ENCODE measurements at regions not wholly inside any gene's neighbourhood (a gene's known extent, or its start where the extent isn't known, plus 50 kb on each side); places are given as distances from the start of the nearest gene placed in this dataset.

DNA sequence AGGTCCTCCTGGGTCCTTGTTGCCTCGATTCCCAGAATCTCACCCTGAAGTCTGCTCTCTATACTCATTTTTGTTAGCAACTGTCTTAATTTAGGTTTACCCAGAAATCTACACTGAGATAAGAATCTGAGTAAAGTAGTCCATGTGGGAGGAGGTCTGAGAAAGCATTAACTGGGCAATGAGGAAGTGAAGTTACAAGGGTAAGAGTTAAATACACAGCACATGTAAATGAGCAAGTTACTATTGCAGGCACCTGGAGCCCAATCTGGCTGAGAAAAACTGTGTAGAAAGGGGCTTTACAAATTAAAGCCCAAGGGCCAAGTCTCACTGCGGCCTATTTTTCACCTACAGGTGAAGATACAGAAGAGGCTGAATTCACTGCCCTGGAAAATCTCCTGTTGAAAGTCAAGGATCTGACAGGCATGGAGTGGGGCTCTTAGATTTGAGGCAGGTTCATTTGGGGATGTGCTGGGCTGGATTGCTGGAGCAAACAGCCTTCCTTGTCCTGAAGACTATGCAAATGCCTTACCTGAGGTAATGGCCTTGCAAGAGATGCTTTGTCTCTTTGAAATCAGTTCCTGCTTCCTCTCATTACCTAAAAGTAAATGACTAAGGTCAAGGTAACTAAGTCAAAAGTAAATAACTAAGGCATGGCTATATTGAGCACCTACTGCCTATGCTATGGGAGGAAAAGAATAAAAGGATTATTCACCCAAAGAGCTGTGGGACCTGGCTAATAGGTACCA lies 84.4 kb upstream of the DYNAP start:
- no peaks in the 10 kb centered on the region for H3K27me3 Mint-ChIP-seq (ENCODE audit: insufficient read depth)
- intact Hi-C loops (cut with micrococcal nuclease) = no loop called here
- no peaks in the 10 kb centered on the region for H3K36me3 Mint-ChIP-seq (ENCODE audit: low read depth)
- H3K4me1 Mint-ChIP-seq (ENCODE audit: low read depth) = no peaks in the 10 kb centered on the region
- no peak for DNase-seq (ENCODE audit: low spot score)
- no peak overlapping the region for H3K4me3 Mint-ChIP-seq
- H3K27ac Mint-ChIP-seq = no peak overlapping the region
- no peaks in the 10 kb centered on the region for H3K9me3 Mint-ChIP-seq

DNA sequence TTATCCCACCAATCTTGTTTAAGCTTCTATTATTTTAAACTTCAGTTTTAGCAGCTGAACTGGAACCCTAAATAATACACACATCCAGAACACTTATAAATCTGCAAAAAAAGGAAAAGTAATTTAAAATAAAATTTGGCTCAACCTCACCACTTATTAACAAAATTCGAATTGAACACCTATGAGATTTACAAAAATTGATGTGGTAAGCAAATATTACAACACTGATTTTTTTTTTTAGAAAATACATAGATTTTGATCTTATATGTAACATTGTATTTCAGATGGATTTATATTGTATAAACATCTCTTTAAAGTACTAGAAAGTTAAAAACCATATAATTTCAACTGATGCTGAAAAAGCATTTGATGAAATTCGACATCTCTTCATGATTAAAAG lies 81.3 kb upstream of the DYNAP start:
- no peaks in the 10 kb centered on the region for H3K4me1 Mint-ChIP-seq (ENCODE audit: low read depth)

DNA sequence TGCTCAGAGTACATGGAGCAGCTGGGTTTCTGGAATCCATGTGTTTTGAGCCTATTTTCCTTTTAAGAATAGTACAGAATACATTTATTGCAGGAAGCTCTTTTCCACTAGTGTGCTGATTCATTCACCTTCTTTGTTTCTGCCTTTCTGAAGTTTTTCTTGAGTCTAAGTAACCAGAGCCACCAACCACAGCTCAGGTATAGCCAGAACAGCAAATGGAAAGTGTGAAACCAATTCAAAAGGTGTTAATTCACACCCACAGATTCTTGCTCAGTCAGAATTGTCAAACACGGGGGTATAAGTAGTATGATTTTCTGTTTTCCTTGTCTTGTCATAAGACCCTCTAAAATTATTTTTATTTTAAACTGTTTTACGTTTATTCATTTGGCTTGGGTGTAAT lies 75.9 kb upstream of the DYNAP start:
- Mint-ChIP-seq H3K27me3 (ENCODE audit: insufficient read depth) (no peaks in the 10 kb centered on the region), H3K27ac (no peak overlapping the region), H3K36me3 (ENCODE audit: low read depth) (no peaks in the 10 kb centered on the region), H3K4me1 (ENCODE audit: low read depth) (no peaks in the 10 kb centered on the region), H3K9me3 (no peaks in the 10 kb centered on the region), H3K4me3 (no peak overlapping the region)
- intact Hi-C loops (cut with micrococcal nuclease) = no loop called here
- DNase-seq (ENCODE audit: low spot score) = no peak

More for the DNA sequence above, 81.3 kb upstream of the DYNAP start:
- H3K36me3 Mint-ChIP-seq (ENCODE audit: low read depth) = no peaks in the 10 kb centered on the region
- intact Hi-C loops (cut with micrococcal nuclease) = no loop called here
- H3K27me3 Mint-ChIP-seq (ENCODE audit: insufficient read depth) = no peaks in the 10 kb centered on the region
- no peaks in the 10 kb centered on the region for H3K9me3 Mint-ChIP-seq
- no peak overlapping the region for H3K4me3 Mint-ChIP-seq
- H3K27ac Mint-ChIP-seq = no peak overlapping the region
- DNase-seq (ENCODE audit: low spot score) = no peak

DNA sequence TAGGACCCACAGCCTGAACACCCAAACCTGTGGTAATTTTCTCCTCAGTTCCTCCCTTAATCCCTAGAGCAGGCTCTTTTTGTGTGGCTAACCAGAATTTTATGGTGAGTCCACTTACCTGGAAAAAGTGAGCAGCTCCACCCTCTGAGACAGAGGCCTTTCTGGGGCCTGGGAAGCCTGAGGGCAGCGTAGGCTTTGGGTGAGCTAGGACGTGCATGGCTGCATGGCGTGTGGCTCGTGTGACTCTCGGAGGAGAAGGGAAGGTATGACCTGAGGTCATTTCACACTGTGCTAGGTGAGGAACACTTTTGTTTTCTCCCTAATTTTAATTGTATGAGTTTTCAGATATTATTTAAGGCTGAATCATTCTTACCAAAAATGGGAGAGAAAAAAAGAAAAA lies 73.5 kb upstream of the DYNAP start:
- H3K36me3 Mint-ChIP-seq (ENCODE audit: low read depth) = no peaks in the 10 kb centered on the region
- no peak overlapping the region for H3K4me3 Mint-ChIP-seq
- intact Hi-C loops (cut with micrococcal nuclease) = no loop called here
- no peaks in the 10 kb centered on the region for H3K4me1 Mint-ChIP-seq (ENCODE audit: low read depth)
- peaks cover 2% of the 10 kb centered on the region for H3K27me3 Mint-ChIP-seq (ENCODE audit: insufficient read depth)
- DNase-seq (ENCODE audit: low spot score) = no peak
- no peaks in the 10 kb centered on the region for H3K9me3 Mint-ChIP-seq
- no peak overlapping the region for H3K27ac Mint-ChIP-seq

DNA sequence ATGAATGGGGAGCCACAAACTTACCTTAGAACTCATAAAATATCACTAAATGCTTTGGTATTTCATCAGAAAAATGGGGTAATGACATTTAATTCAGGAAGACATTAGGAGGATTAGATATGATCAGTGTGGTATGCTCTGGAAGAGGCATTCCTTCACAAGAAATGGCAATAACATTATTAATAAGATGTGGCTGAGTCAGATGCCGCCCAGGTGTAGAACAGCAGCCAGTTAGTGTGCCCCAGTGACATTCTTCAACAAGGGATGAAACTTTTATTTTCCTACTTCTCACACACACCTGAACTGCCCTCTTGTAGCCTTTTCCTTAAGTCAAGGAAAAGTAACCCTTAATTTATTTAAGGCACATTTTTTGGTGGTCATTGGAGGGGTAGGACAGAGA lies 69.2 kb upstream of the DYNAP start:
- intact Hi-C loops (cut with micrococcal nuclease) = no loop called here
- Mint-ChIP-seq H3K27ac (no peak overlapping the region), H3K27me3 (ENCODE audit: insufficient read depth) (peaks cover 2% of the 10 kb centered on the region), H3K9me3 (no peaks in the 10 kb centered on the region), H3K4me3 (no peak overlapping the region), H3K4me1 (ENCODE audit: low read depth) (no peaks in the 10 kb centered on the region), H3K36me3 (ENCODE audit: low read depth) (no peaks in the 10 kb centered on the region)
- no peak for DNase-seq (ENCODE audit: low spot score)

DNA sequence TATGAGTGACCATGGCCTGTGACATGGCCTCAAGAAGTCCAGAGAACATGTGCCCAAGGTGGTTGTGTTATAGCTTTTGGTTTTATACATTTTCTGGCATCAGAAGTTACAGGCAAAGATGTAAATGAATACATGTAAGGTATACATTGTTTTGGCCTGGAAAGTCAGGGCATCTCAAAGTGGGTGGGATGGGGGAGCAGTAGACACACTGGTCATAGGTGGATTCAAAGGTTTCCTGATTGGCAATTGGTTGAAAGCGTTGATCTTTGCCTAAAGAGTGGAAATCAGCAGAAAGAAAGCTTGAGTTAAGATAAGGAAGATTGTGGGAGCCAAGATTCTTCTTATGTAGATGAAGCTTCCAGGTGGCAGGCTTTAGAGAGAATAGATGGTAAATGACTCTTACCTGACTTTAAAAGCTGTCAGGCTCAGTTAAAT lies 62.1 kb upstream of the DYNAP start:
- H3K27me3 Mint-ChIP-seq (ENCODE audit: insufficient read depth) = no peaks in the 10 kb centered on the region
- intact Hi-C loops (cut with micrococcal nuclease) = no loop called here
- no peaks in the 10 kb centered on the region for H3K9me3 Mint-ChIP-seq
- no peak overlapping the region for H3K27ac Mint-ChIP-seq
- H3K36me3 Mint-ChIP-seq (ENCODE audit: low read depth) = no peaks in the 10 kb centered on the region
- no peaks in the 10 kb centered on the region for H3K4me1 Mint-ChIP-seq (ENCODE audit: low read depth)
- no peak for DNase-seq (ENCODE audit: low spot score)
- no peak overlapping the region for H3K4me3 Mint-ChIP-seq

DNA sequence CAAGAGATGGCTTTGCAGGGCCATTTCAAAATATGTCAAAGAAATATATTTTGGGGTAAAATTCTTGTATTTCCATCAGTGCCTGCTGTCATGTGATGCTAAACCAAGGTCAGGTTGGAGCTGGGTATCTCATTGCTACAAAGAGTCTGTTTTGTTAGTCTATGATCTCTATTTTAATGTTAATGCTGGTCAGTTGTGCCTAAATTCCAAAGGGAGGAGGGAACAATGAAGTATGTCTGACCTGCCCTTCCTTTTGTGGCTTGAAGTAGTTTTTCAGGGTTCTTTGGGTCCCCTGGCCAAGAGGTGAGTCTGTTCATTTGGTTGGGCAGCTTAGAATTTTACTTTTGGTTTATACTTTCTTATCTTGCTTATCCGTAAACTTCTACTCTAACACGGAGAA lies 61.6 kb upstream of the DYNAP start:
- DNase-seq (ENCODE audit: low spot score) = no peak
- no peaks in the 10 kb centered on the region for H3K27me3 Mint-ChIP-seq (ENCODE audit: insufficient read depth)
- intact Hi-C loops (cut with micrococcal nuclease) = no loop called here
- no peak overlapping the region for H3K4me3 Mint-ChIP-seq
- no peaks in the 10 kb centered on the region for H3K36me3 Mint-ChIP-seq (ENCODE audit: low read depth)
- no peaks in the 10 kb centered on the region for H3K4me1 Mint-ChIP-seq (ENCODE audit: low read depth)
- H3K9me3 Mint-ChIP-seq = no peaks in the 10 kb centered on the region
- no peak overlapping the region for H3K27ac Mint-ChIP-seq

DNA sequence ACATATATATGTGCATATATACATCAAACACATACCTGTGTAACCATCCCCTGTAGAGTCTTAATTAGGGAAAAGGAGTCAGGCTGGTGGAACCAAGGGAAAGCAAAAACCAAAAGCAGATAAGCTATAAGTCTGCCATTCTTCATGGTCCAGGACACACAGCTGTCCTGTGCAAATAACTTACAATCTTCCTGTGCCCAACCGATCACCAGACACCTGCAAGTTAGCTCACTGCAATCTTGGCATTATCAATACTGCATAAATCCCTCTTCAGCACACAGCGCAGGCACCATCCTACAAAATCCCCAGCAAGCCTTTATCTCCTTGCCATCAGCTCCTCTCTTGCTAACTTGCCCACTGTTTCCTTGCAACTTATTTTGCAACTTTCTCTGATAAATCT lies 60.8 kb upstream of the DYNAP start:
- no peak for DNase-seq (ENCODE audit: low spot score)
- intact Hi-C loops (cut with micrococcal nuclease) = no loop called here
- Mint-ChIP-seq H3K27me3 (ENCODE audit: insufficient read depth) (no peaks in the 10 kb centered on the region), H3K4me1 (ENCODE audit: low read depth) (no peaks in the 10 kb centered on the region), H3K9me3 (no peaks in the 10 kb centered on the region), H3K36me3 (ENCODE audit: low read depth) (no peaks in the 10 kb centered on the region), H3K4me3 (no peak overlapping the region), H3K27ac (no peak overlapping the region)

DNA sequence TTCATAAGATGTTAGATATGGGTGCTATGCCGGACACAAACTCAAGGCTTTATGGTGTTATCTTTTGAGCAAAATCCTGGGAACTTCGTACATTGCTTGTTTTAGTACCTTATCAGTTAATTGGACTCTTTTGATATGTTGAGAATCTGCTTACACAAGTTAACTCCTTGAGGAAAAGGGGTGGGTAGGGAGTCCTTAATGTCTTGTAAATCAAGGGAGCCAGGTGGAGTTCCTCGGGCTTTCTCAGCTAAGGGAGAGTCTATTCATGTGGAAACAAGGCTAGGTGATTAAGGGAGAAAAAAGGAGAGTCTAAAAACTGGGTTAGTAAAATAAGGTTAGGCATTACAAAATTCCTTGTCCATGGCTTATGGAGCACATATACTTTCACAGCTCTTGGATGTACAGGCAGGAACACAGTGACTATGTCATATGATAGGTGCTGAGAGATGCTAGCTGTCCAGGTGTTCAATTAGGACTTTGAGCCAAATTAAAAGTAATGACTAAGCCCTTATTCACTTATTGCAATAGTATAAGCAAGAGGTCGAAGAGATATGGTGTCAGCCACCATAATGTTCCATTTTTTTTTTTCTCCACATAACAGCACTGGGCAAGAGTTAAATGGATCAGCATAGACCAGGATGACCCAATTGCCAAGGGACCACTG lies 59.5 kb upstream of the DYNAP start:
- DNase-seq (ENCODE audit: low spot score) = no peak
- intact Hi-C loops (cut with micrococcal nuclease) = no loop called here
- Mint-ChIP-seq H3K4me3 (no peak overlapping the region), H3K9me3 (no peaks in the 10 kb centered on the region), H3K36me3 (ENCODE audit: low read depth) (no peaks in the 10 kb centered on the region), H3K4me1 (ENCODE audit: low read depth) (no peaks in the 10 kb centered on the region), H3K27ac (no peak overlapping the region), H3K27me3 (ENCODE audit: insufficient read depth) (no peaks in the 10 kb centered on the region)

DNA sequence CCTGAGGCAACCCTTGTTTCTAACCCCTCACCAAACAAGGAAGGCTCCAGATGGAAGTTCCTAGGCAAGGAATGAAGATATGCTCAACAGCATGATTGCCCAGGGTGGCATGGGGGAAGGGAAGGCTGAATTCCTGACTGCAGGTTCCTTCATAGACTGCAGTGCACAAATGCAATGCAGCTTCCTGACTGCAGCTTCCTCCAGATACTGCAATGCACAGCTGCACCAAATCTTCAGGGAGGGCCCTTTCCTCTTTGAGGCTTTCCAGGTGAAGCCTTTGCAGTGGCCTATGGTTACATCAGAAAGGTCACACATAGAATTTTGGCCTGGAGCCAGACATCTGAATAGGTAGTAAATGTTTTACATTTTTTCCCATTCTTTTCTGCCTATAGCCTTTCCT lies 58.8 kb upstream of the DYNAP start:
- no peaks in the 10 kb centered on the region for H3K4me1 Mint-ChIP-seq (ENCODE audit: low read depth)
- intact Hi-C loops (cut with micrococcal nuclease) = no loop called here
- DNase-seq (ENCODE audit: low spot score) = no peak

DNA sequence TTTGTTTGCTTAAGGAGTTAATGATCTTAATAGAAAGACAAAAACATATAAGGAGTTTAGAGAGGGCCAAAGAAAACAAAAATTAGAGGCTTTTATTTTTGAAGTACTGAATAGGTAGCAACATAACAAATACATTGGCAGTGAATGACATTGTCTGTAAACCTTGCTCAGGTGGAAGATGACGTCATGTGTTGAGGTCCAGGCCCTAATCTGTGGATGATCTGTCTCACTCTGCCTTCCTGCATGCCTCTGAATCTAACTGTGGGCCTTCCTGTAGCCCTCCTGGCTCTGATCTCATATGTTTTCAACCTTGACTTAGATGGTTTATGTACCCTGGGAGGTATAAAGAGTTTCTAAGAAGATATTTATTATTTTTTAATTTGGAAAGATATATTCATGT lies 58.1 kb upstream of the DYNAP start:
- Mint-ChIP-seq H3K4me3 (no peak overlapping the region), H3K4me1 (ENCODE audit: low read depth) (no peaks in the 10 kb centered on the region), H3K9me3 (no peaks in the 10 kb centered on the region), H3K27ac (no peak overlapping the region), H3K27me3 (ENCODE audit: insufficient read depth) (no peaks in the 10 kb centered on the region), H3K36me3 (ENCODE audit: low read depth) (no peaks in the 10 kb centered on the region)
- intact Hi-C loops (cut with micrococcal nuclease) = no loop called here
- no peak for DNase-seq (ENCODE audit: low spot score)

More for the DNA sequence above, 58.8 kb upstream of the DYNAP start:
- no peak overlapping the region for H3K4me3 Mint-ChIP-seq
- H3K9me3 Mint-ChIP-seq = no peaks in the 10 kb centered on the region
- H3K27me3 Mint-ChIP-seq (ENCODE audit: insufficient read depth) = no peaks in the 10 kb centered on the region
- H3K36me3 Mint-ChIP-seq (ENCODE audit: low read depth) = no peaks in the 10 kb centered on the region
- no peak overlapping the region for H3K27ac Mint-ChIP-seq

All from activated T-helper 1 cell treated with anti-CD3 and anti-CD28 coated beads, Interleukin-12 subunit alpha, Interleukin-12 subunit beta, Interleukin-2, Interleukin-4 antibody, amounts not matched to agents 30 ng/mL and 10 ng/mL and 1 ng/mL, durations not matched to agents 14 hours and 24 hours and 36 hours (primary cell).